Stimulated activated naive CD8-positive, alpha-beta T cell treated with anti-CD3 and anti-CD28 coated beads, Interleukin-15, amount 100 ng/mL, for 72 hours (primary cell): ENCODE measurements at regions not wholly inside any gene's neighbourhood (a gene's known extent, or its start where the extent isn't known, plus 50 kb on each side); places are given as distances from the start of the nearest gene placed in this dataset.

ENCODE experiments used
- ATAC-seq: fragments of 150-1000 bp; cut with Tn5 transposase; 2 replicates; pipeline ENCODE4 v1.10.0; 2021; ENCODE audit warnings: mild to moderate bottlenecking, moderate library complexity
- DNase-seq, 2 donors: peaks; one replicate each; pipeline ENCODE4 v3.0.0; 2021 to 2022
- H3K27ac Mint-ChIP-seq, 2 donors: one replicate each; pipeline ENCODE4 v1.8.0; 2022; ENCODE audit warnings: mild to moderate bottlenecking in 2 of 2, mixed read lengths in 2 of 2, moderate library complexity in 2 of 2
- H3K27me3 Mint-ChIP-seq: one replicate; pipeline ENCODE4 v1.8.0; 2022; ENCODE audit warnings: mixed read lengths
- H3K4me1 Mint-ChIP-seq: one replicate; pipeline ENCODE4 v1.8.0; 2022; ENCODE audit warnings: mild to moderate bottlenecking, mixed read lengths
- H3K4me3 Mint-ChIP-seq, 2 donors: one replicate each; pipeline ENCODE4 v1.8.0; 2022; ENCODE audit warnings: mild to moderate bottlenecking in 2 of 2, mixed read lengths in 2 of 2, moderate library complexity in 1 of 2
- H3K9me3 Mint-ChIP-seq, 2 donors: one replicate each; pipeline ENCODE4 v1.8.0; 2022; ENCODE audit warnings: mixed read lengths in 2 of 2

GRCh38 chr2:129324349-129324748 lies 655.1 kb upstream of the RAB6C start:
- Mint-ChIP-seq H3K4me1 (no peaks in the 10 kb centered on the region), H3K4me3 (no peak overlapping the region), H3K9me3 (peaks cover 6 to 8% of the 10 kb centered on the region in 2 donors), H3K27me3 (no peaks in the 10 kb centered on the region), H3K27ac (peak overlapping the region in 1 of 2 donors; percentile 9)
- DNase-seq (no peak), ATAC-seq (no peak)

- no peak for DNase-seq
- Mint-ChIP-seq H3K9me3 (peaks cover 6 to 11% of the 10 kb centered on the region in 2 donors), H3K4me3 (no peak overlapping the region), H3K27ac (no peak overlapping the region), H3K27me3 (no peaks in the 10 kb centered on the region), H3K4me1 (no peaks in the 10 kb centered on the region)
- ATAC-seq: no peak
These were observed 654.3 kb upstream of the RAB6C start for GRCh38 chr2:129325151-129325550.

GRCh38 chr2:129329574-129329973 lies 649.9 kb upstream of the RAB6C start:
- H3K27me3 Mint-ChIP-seq: no peaks in the 10 kb centered on the region
- DNase-seq: no peak
- H3K27ac Mint-ChIP-seq: no peak overlapping the region
- ATAC-seq: no peak
- H3K9me3 Mint-ChIP-seq: peaks cover 6 to 15% of the 10 kb centered on the region in 2 donors
- no peaks in the 10 kb centered on the region for H3K4me1 Mint-ChIP-seq
- H3K4me3 Mint-ChIP-seq: no peak overlapping the region

- H3K27ac Mint-ChIP-seq: no peak overlapping the region
- H3K4me3 Mint-ChIP-seq: no peak overlapping the region
- ATAC-seq (no peak), DNase-seq (no peak)
- H3K27me3 Mint-ChIP-seq: no peaks in the 10 kb centered on the region
- no peaks in the 10 kb centered on the region for H3K4me1 Mint-ChIP-seq
- peaks cover 6 to 15% of the 10 kb centered on the region in 2 donors for H3K9me3 Mint-ChIP-seq
These were observed 649.0 kb upstream of the RAB6C start for GRCh38 chr2:129330504-129330903.

GRCh38 chr2:129331638-129332037 lies 647.8 kb upstream of the RAB6C start:
- Mint-ChIP-seq H3K27me3 (no peaks in the 10 kb centered on the region), H3K27ac (no peak overlapping the region), H3K4me1 (no peaks in the 10 kb centered on the region), H3K9me3 (peaks cover 6 to 20% of the 10 kb centered on the region in 2 donors), H3K4me3 (no peak overlapping the region)
- no peak for DNase-seq
- ATAC-seq: no peak

- Mint-ChIP-seq H3K27ac (no peak overlapping the region), H3K4me3 (no peak overlapping the region), H3K4me1 (no peaks in the 10 kb centered on the region), H3K27me3 (peaks cover 7% of the 10 kb centered on the region), H3K9me3 (peaks cover 3 to 22% of the 10 kb centered on the region in 2 donors)
- DNase-seq (no peak), ATAC-seq (no peak)
These were observed 645.3 kb upstream of the RAB6C start for GRCh38 chr2:129334128-129334527.

- Mint-ChIP-seq H3K27me3 (peaks cover 7% of the 10 kb centered on the region), H3K4me3 (no peak overlapping the region), H3K27ac (no peak overlapping the region), H3K9me3 (peaks cover 0 to 17% of the 10 kb centered on the region in 2 donors), H3K4me1 (no peaks in the 10 kb centered on the region)
- no peak for DNase-seq
- no peak for ATAC-seq
These were observed 644.6 kb upstream of the RAB6C start for GRCh38 chr2:129334696-129335410.

- ATAC-seq (no peak), DNase-seq (no peak)
- Mint-ChIP-seq H3K27me3 (peaks cover 7% of the 10 kb centered on the region), H3K4me3 (no peak overlapping the region), H3K9me3 (peaks cover 9 to 12% of the 10 kb centered on the region in 2 donors), H3K27ac (no peak overlapping the region), H3K4me1 (no peaks in the 10 kb centered on the region)
These were observed 643.2 kb upstream of the RAB6C start for GRCh38 chr2:129336276-129336675.

GRCh38 chr2:129337076-129337475 lies 642.4 kb upstream of the RAB6C start:
- no peak overlapping the region for H3K27ac Mint-ChIP-seq
- peaks cover 7% of the 10 kb centered on the region for H3K27me3 Mint-ChIP-seq
- H3K4me1 Mint-ChIP-seq: no peaks in the 10 kb centered on the region
- peaks cover 9 to 17% of the 10 kb centered on the region in 2 donors for H3K9me3 Mint-ChIP-seq
- ATAC-seq: no peak
- no peak overlapping the region for H3K4me3 Mint-ChIP-seq
- no peak for DNase-seq

- H3K4me3 Mint-ChIP-seq: no peak overlapping the region
- peaks cover 5 to 7% of the 10 kb centered on the region in 2 donors for H3K9me3 Mint-ChIP-seq
- no peak for DNase-seq
- no peak overlapping the region for H3K27ac Mint-ChIP-seq
- H3K27me3 Mint-ChIP-seq: no peaks in the 10 kb centered on the region
- H3K4me1 Mint-ChIP-seq: no peaks in the 10 kb centered on the region
- no peak for ATAC-seq
These were observed 633.9 kb upstream of the RAB6C start for GRCh38 chr2:129345540-129345939.

GRCh38 chr2:129347486-129348217 lies 631.8 kb upstream of the RAB6C start:
- ATAC-seq (no peak), DNase-seq (no peak)
- no peaks in the 10 kb centered on the region for H3K4me1 Mint-ChIP-seq
- H3K9me3 Mint-ChIP-seq: no peaks in the 10 kb centered on the region
- H3K4me3 Mint-ChIP-seq: no peak overlapping the region
- peaks cover 4% of the 10 kb centered on the region for H3K27me3 Mint-ChIP-seq
- no peak overlapping the region for H3K27ac Mint-ChIP-seq

- ATAC-seq: no peak
- H3K27me3 Mint-ChIP-seq: peaks cover 16% of the 10 kb centered on the region
- no peak overlapping the region for H3K27ac Mint-ChIP-seq
These were observed 624.8 kb upstream of the RAB6C start for GRCh38 chr2:129354631-129355030.

GRCh38 chr2:129361688-129362087 lies 617.8 kb upstream of the RAB6C start:
- Mint-ChIP-seq H3K27me3 (peaks cover 14% of the 10 kb centered on the region), H3K4me3 (no peak overlapping the region), H3K9me3 (no peaks in the 10 kb centered on the region), H3K4me1 (no peaks in the 10 kb centered on the region), H3K27ac (no peak overlapping the region)
- ATAC-seq (peak; percentile 38), DNase-seq (no peak)

More at GRCh38 chr2:129354631-129355030, 624.8 kb upstream of the RAB6C start:
- no peak for DNase-seq
- no peaks in the 10 kb centered on the region for H3K4me1 Mint-ChIP-seq
- no peaks in the 10 kb centered on the region for H3K9me3 Mint-ChIP-seq
- no peak overlapping the region for H3K4me3 Mint-ChIP-seq

GRCh38 chr2:129366263-129366662 lies 613.2 kb upstream of the RAB6C start:
- Mint-ChIP-seq H3K9me3 (no peaks in the 10 kb centered on the region), H3K27me3 (peaks cover 8% of the 10 kb centered on the region), H3K4me3 (no peak overlapping the region), H3K27ac (no peak overlapping the region), H3K4me1 (no peaks in the 10 kb centered on the region)
- DNase-seq: no peak
- no peak for ATAC-seq

- Mint-ChIP-seq H3K9me3 (no peaks in the 10 kb centered on the region), H3K27ac (no peak overlapping the region), H3K27me3 (peaks cover 8% of the 10 kb centered on the region), H3K4me3 (no peak overlapping the region), H3K4me1 (no peaks in the 10 kb centered on the region)
- DNase-seq (no peak), ATAC-seq (no peak)
These were observed 612.4 kb upstream of the RAB6C start for GRCh38 chr2:129367107-129367506.

- DNase-seq: no peak
- ATAC-seq: no peak
- H3K27me3 Mint-ChIP-seq: peaks cover 8% of the 10 kb centered on the region
- no peaks in the 10 kb centered on the region for H3K4me1 Mint-ChIP-seq
- no peak overlapping the region for H3K4me3 Mint-ChIP-seq
- H3K27ac Mint-ChIP-seq: no peak overlapping the region
- no peaks in the 10 kb centered on the region for H3K9me3 Mint-ChIP-seq
These were observed 610.0 kb upstream of the RAB6C start for GRCh38 chr2:129369437-129369836.
